A673 (cell line): ENCODE measurements at regions not wholly inside any gene's neighbourhood (a gene's known extent, or its start where the extent isn't known, plus 50 kb on each side); places are given as distances from the start of the nearest gene placed in this dataset.

Source experiments
- EZH2 ChIP-seq: fragments of 200-600 bp; sonication (generic); IDR thresholded peaks from 2 replicates; pipeline ENCODE4 v1.6.1; 2017; ENCODE audit warnings: borderline replicate concordance, low read depth, mild to moderate bottlenecking, mixed read lengths, antibody characterized with exemption, low read length; ENCODE audit not compliant: poor library complexity, severe bottlenecking
- TF ChIP-seq, protein P1 (sequence below): fragments of 300-800, 200-600 bp; sonication (generic); conservative IDR thresholded peaks from 2 replicates; pipeline ENCODE4 v1.5.1; 2017; ENCODE audit warnings: low read depth, mild to moderate bottlenecking, antibody characterized with exemption, low read length, moderate library complexity, mixed read lengths

DNA sequence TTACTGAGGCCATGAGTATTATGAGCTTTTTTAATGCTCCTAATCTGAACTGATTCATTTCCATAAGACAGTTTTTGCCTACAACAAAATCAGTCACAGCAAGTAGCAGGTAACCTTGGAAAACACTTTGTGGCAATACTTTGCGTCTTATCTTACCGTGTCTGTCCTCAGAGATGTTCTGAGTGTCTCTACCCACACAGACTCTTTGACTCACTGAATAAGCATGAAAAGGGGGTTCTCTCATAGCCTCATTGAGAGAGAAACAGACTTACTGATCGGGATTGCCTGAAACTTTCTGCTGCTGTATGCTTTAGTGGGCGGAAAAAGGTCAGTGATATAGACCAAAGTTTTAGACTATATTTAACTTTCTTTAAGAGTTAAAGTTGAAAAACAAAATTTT is 92.6 kb downstream of the MYL12B start:
- TF ChIP-seq, protein P1, sequence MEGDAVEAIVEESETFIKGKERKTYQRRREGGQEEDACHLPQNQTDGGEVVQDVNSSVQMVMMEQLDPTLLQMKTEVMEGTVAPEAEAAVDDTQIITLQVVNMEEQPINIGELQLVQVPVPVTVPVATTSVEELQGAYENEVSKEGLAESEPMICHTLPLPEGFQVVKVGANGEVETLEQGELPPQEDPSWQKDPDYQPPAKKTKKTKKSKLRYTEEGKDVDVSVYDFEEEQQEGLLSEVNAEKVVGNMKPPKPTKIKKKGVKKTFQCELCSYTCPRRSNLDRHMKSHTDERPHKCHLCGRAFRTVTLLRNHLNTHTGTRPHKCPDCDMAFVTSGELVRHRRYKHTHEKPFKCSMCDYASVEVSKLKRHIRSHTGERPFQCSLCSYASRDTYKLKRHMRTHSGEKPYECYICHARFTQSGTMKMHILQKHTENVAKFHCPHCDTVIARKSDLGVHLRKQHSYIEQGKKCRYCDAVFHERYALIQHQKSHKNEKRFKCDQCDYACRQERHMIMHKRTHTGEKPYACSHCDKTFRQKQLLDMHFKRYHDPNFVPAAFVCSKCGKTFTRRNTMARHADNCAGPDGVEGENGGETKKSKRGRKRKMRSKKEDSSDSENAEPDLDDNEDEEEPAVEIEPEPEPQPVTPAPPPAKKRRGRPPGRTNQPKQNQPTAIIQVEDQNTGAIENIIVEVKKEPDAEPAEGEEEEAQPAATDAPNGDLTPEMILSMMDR: no peak
- no peak for TF ChIP-seq EZH2
